Esophagus squamous epithelium (tissue), 5 donors: ENCODE measurements at regions not wholly inside any gene's neighbourhood (a gene's known extent, or its start where the extent isn't known, plus 50 kb on each side); places are given as distances from the start of the nearest gene placed in this dataset.

Experiments used
- DNase-seq: peaks from one replicate; lab custom pipeline; 2025; lab: John Stamatoyannopoulos, UW
- H3K27ac ChIP-seq, 4 donors: fragments of 200-600 bp; sonication (generic); one replicate each; pipeline ENCODE4 v1.5.1; 2016 to 2019; ENCODE audit warnings: mild to moderate bottlenecking in 1 of 4
- H3K27me3 ChIP-seq, 4 donors: fragments of 200-600 bp; sonication (generic); 1 replicate in 3 of 4; 2 replicates in 1 of 4; pipeline versions ENCODE4 v1.5.1 to v1.6.0; 2017 to 2021; ENCODE audit warnings: antibody characterized with exemption in 1 of 4
- H3K36me3 ChIP-seq, 3 donors: fragments of 200-600 bp; sonication (generic); one replicate each; pipeline ENCODE4 v1.5.1; 2016 to 2019
- H3K4me1 ChIP-seq, 3 donors: fragments of 200-600 bp; sonication (generic); one replicate each; pipeline ENCODE4 v1.5.1; 2017 to 2019
- H3K4me3 ChIP-seq, 4 donors: fragments of 200-600 bp; sonication (generic); 1 replicate in 3 of 4; 2 replicates in 1 of 4; pipeline ENCODE4 v1.5.1; 2016 to 2019; ENCODE audit warnings: mild to moderate bottlenecking in 2 of 4, moderate library complexity in 1 of 4
- H3K9me3 ChIP-seq, 3 donors: fragments of 200-600 bp; sonication (generic); one replicate each; pipeline ENCODE4 v1.5.1; 2016 to 2019
- CTCF ChIP-seq, 6 experiments: fragments of 450-650 bp in 4 of 6; fragments of 200-600 bp in 2 of 6; sonication (generic) in 2 of 6; IDR thresholded peaks; one replicate each; pipeline ENCODE4 v1.5.1; 2016 to 2019; ENCODE audit warnings: antibody characterized with exemption in 6 of 6, mild to moderate bottlenecking in 4 of 6, moderate library complexity in 4 of 6
- POLR2A ChIP-seq, 4 donors: fragments of 450-650 bp; IDR thresholded peaks; one replicate each; pipeline ENCODE4 v1.6.1; 2017; ENCODE audit warnings: antibody characterized with exemption in 4 of 4, mild to moderate bottlenecking in 4 of 4, moderate library complexity in 3 of 4
- WGBS, 2 donors: methylation state at CpG; one replicate each; pipeline ENCODE4 v1.1.5; 2018; 5-methylcytosine and 5-hydroxymethylcytosine counted together
- intact Hi-C: fragments of 100-400 bp; cut with DNase I; formaldehyde crosslinking; loops from one replicate; pipeline ENCODE4 v1.15.0; 2022
- donor health status: DM: yes; HTN: yes; CAD: no.

GRCh38 chr13:111043575-111043982 lies 71.5 kb upstream of the ARHGEF7 start:
- H3K27me3 ChIP-seq, result peaks cover 0 to 11% (median 0%) of the 10 kb centered on the region in 4 donors
- peaks cover 0 to 9% (median 0%) of the 10 kb centered on the region in 3 donors for H3K4me1 ChIP-seq
- no peaks in the 10 kb centered on the region for H3K36me3 ChIP-seq
- intact Hi-C loops, result loop anchor here (10.0 kb wide), 1 partner anchor 99 kb away; no protein-coding TSS in a partner anchor
- no peak for DNase-seq
- no peak for TF ChIP-seq CTCF (IDR thresholded peaks at IDR 0.05)
- TF ChIP-seq POLR2A (IDR thresholded peaks at IDR 0.05), result no peak
- H3K27ac ChIP-seq, result no peak overlapping the region
- no peaks in the 10 kb centered on the region for H3K9me3 ChIP-seq
- WGBS, 2 donors, result 46 to 76% methylated on average over 7 to 9 of the region's 12 CpGs
- H3K4me3 ChIP-seq, result no peak overlapping the region

- TF ChIP-seq POLR2A (IDR thresholded peaks at IDR 0.05) (no peak), CTCF (IDR thresholded peaks at IDR 0.05) (no peak)
- H3K4me1 ChIP-seq, result peaks cover 0 to 9% (median 0%) of the 10 kb centered on the region in 3 donors
- H3K27me3 ChIP-seq, result peaks cover 0 to 11% (median 0%) of the 10 kb centered on the region in 4 donors
- H3K4me3 ChIP-seq, result no peak overlapping the region
- intact Hi-C loops, result loop anchor here (10.0 kb wide), 1 partner anchor 98 kb away; no protein-coding TSS in a partner anchor
- H3K36me3 ChIP-seq, result no peaks in the 10 kb centered on the region
- no peaks in the 10 kb centered on the region for H3K9me3 ChIP-seq
- no peak for DNase-seq
- no peak overlapping the region for H3K27ac ChIP-seq
- WGBS, 2 donors, result 79 to 81% methylated on average over 11 of the region's 11 CpGs
Measured at GRCh38 chr13:111042661-111043226, 72.4 kb upstream of the ARHGEF7 start.

GRCh38 chr13:111040830-111041229 lies 74.3 kb upstream of the ARHGEF7 start:
- no peaks in the 10 kb centered on the region for H3K4me1 ChIP-seq
- H3K4me3 ChIP-seq, result no peak overlapping the region
- H3K27me3 ChIP-seq, result peaks cover 0 to 11% (median 0%) of the 10 kb centered on the region in 4 donors
- DNase-seq, result no peak
- H3K9me3 ChIP-seq, result no peaks in the 10 kb centered on the region
- WGBS, 2 donors, result 63 to 65% methylated on average over 7 of the region's 7 CpGs
- H3K27ac ChIP-seq, result no peak overlapping the region
- H3K36me3 ChIP-seq, result no peaks in the 10 kb centered on the region
- intact Hi-C loops, result loop anchor here (10.0 kb wide), 1 partner anchor 96 kb away; no protein-coding TSS in a partner anchor
- no peak for TF ChIP-seq CTCF (IDR thresholded peaks at IDR 0.05)
- TF ChIP-seq POLR2A (IDR thresholded peaks at IDR 0.05), result no peak

GRCh38 chr13:111039735-111040134 lies 75.4 kb upstream of the ARHGEF7 start:
- no peaks in the 10 kb centered on the region for H3K4me1 ChIP-seq
- no peaks in the 10 kb centered on the region for H3K9me3 ChIP-seq
- peaks cover 0 to 14% (median 0%) of the 10 kb centered on the region in 4 donors for H3K27me3 ChIP-seq
- 62 to 74% methylated on average over 5 of the region's 5 CpGs for WGBS, 2 donors
- no peak for TF ChIP-seq POLR2A (IDR thresholded peaks at IDR 0.05)
- no peaks in the 10 kb centered on the region for H3K36me3 ChIP-seq
- no peak overlapping the region for H3K4me3 ChIP-seq
- intact Hi-C loops, result loop anchor here (10.0 kb wide), 1 partner anchor 95 kb away; no protein-coding TSS in a partner anchor
- DNase-seq, result no peak
- H3K27ac ChIP-seq, result no peak overlapping the region

GRCh38 chr13:111038887-111039286 lies 76.2 kb upstream of the ARHGEF7 start:
- Histone ChIP-seq H3K9me3 (no peaks in the 10 kb centered on the region), H3K4me3 (no peak overlapping the region), H3K27me3 (peaks cover 0 to 17% (median 0%) of the 10 kb centered on the region in 4 donors), H3K4me1 (no peaks in the 10 kb centered on the region), H3K36me3 (no peaks in the 10 kb centered on the region), H3K27ac (no peak overlapping the region)
- intact Hi-C loops, result no loop called here
- DNase-seq, result no peak
- WGBS, 2 donors, result 64 to 78% methylated on average over 3 to 7 of the region's 7 CpGs
- TF ChIP-seq CTCF (IDR thresholded peaks at IDR 0.05) (no peak), POLR2A (IDR thresholded peaks at IDR 0.05) (no peak)
